GM23248 (cell line): ENCODE measurements at regions not wholly inside any gene's neighbourhood (a gene's known extent, or its start where the extent isn't known, plus 50 kb on each side); places are given as distances from the start of the nearest gene placed in this dataset.

Experiments used
- EZH2 ChIP-seq: fragments of 200-600 bp; sonication (generic); IDR thresholded peaks from 2 replicates; pipeline ENCODE4 v1.6.1; 2018; ENCODE audit warnings: antibody characterized with exemption, mild to moderate bottlenecking; ENCODE audit not compliant: insufficient read depth, poor library complexity, severe bottlenecking
- EZH2phosphoT487 ChIP-seq: fragments of 200-600 bp; sonication (generic); IDR thresholded peaks from 2 replicates; pipeline ENCODE4 v1.6.1; 2018; ENCODE audit warnings: antibody characterized with exemption, moderate library complexity, mild to moderate bottlenecking, low read depth; ENCODE audit not compliant: insufficient read depth

DNA sequence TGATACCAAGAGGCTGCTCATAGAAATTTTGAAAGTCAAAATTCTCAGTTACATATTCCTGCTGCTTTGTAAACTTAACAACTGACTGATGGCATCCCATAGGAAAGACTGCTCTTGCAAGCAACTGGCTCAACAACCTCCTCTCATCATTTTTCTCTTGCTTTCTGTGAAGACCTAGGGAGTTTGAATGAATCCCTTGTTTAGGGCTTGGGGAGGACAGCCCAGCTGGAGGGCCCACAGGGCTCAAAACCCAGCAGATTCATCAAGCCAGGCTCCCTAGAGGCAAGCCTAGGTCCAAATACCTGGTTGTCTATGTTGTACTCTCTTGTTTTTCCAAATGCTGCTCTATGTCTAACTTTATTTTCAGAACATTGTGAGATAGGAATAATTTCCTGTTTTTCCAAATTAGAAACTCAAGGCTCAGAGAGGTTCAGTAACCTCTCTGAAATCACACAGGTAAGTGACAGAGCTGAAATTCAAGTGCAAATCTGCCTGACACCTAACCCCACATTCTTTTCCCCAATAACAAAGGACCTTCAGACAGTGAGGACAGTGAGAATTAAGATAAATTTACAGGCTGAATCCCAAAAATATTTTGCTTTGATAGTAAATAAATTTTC is 558.9 kb upstream of the KLF4 start:
- no peak for TF ChIP-seq EZH2phosphoT487
- no peak for TF ChIP-seq EZH2
